GM12873 (cell line): ENCODE measurements at regions not wholly inside any gene's neighbourhood (a gene's known extent, or its start where the extent isn't known, plus 50 kb on each side); places are given as distances from the start of the nearest gene placed in this dataset.

Source experiments
- TF ChIP-seq, protein P1 (sequence below): IDR thresholded peaks from 2 replicates; pipeline ENCODE4 v1.5.1; 2012; ENCODE audit warnings: low read depth, mild to moderate bottlenecking, moderate library complexity, low read length, control low read depth; ENCODE audit not compliant: insufficient read depth; ENCODE audit errors: missing control alignments

- TF ChIP-seq, protein P1, sequence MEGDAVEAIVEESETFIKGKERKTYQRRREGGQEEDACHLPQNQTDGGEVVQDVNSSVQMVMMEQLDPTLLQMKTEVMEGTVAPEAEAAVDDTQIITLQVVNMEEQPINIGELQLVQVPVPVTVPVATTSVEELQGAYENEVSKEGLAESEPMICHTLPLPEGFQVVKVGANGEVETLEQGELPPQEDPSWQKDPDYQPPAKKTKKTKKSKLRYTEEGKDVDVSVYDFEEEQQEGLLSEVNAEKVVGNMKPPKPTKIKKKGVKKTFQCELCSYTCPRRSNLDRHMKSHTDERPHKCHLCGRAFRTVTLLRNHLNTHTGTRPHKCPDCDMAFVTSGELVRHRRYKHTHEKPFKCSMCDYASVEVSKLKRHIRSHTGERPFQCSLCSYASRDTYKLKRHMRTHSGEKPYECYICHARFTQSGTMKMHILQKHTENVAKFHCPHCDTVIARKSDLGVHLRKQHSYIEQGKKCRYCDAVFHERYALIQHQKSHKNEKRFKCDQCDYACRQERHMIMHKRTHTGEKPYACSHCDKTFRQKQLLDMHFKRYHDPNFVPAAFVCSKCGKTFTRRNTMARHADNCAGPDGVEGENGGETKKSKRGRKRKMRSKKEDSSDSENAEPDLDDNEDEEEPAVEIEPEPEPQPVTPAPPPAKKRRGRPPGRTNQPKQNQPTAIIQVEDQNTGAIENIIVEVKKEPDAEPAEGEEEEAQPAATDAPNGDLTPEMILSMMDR, result no peak
These were observed 555.9 kb downstream of the USP25 start for GRCh38 chr21:16285605-16286126.

DNA sequence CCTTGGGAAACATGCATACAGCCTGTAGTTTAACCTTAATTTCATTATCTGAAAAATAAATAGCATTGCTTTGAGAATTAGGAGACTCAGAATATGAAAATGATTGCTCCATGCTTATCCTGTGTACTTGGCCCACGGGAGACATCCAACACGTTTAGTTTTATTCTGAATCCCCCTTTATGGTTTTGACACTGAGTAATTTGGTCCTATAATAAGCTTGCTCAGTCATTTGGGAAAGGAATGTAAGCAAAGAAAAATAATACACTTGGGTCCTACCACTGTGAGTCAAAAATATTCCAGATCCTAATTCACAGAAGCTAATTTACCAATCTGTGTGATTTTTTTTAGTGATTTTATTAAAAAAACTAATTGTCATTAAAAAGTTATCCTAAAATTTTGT, 557.3 kb downstream of the USP25 start:
- TF ChIP-seq, protein P1, result no peak

GRCh38 chr21:16291296-16291695, 561.5 kb downstream of the USP25 start:
- TF ChIP-seq, protein P1, result no peak

DNA sequence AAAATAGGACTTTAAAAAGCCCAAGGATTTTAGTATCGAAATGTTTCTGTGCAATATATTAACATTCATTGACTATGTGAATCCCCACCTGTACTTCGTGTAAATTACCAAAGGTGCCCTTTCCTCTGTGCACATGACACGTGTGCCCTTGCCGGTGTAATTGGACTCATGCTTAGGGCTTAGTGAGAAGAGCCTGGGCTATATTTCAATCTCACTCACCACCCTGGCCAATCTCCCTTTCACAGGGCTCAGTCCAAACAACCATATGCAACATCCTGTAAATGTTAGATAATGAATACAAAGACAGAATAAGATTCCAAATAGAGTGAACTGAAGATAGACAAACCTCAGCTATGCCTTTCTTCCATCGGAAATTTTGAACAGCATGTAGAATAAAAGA, 564.3 kb downstream of the USP25 start:
- TF ChIP-seq, protein P1, result no peak

DNA sequence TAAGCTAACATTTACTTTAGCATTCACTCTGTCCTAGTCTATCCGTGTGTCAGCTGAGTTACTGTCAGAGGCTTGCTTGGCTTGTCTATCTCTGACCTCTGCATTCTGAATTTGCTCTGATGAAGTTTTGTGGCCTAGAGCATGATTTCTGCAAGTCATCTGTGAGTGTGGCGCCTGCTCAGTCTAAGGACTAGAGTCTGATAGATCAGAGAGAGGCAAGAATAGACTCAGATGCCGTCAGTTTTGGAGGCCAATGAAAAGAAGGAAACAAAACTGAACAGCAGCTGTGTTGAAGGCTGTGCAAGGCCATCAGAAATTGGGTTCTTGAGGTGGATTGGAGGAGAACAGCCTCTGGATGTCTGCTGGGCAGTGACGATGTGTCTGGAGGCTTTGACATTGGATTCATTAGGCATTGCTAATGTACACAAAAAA, 573.1 kb downstream of the USP25 start:
- TF ChIP-seq, protein P1, result no peak

DNA sequence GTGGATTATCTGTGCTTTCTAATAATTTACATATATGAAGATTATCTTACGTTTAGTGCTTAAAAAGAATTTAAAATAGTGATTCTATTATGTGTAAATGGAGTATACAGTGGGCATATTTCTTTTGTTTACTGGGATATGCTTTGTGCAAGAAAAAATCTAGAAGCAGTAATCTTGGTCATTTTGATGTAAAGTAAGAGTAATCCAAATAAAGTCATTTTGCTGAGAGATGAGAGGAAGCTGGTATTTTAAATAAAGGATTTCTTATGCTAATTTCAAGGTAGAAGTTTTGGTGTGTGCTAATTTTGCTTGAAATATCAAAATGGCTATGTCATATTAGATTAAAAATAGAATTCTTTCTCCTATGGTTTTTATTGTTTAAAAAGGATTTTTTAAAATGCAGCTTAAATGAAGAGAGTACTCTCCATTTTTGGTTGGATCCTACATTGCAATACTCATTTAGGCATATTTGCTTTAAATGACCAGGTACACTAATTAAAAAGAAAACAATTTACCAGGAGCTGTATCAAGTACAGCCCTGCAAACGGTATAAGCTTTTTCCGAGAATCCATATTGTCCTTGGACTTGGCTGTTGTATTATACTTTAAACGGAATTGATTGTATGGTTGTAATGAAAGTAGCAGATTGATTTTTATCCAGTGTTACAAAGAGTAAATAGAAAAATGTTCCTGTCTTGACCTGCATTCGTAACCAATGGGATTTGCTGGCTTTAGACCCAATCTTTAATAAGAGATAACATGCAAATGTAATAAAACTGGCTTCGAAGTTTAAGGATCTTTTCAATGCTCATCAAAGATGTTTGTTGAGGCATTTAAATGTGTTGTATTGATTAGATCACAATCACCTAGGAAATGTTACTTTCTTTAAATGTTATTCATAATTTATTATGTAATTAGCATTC, 574.7 kb downstream of the USP25 start:
- TF ChIP-seq, protein P1, result no peak

DNA sequence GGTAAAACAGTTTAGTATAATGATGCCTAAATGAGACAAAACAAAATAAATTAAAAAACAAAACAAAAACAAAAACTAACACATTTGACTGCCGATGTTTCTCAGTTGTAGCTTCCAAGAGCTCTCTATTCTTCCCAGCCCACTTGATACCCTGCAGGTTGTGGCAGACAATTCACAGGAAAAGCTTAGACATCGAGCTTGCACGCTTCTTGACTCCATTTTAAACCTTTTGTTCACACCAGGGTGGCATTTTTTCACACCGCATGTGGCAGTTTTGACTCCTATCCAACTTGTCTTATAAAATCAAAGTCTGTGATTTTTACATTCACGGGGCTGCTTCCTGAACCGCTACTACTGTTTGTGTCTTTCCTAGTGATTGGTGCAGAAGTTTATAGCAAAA, 575.9 kb downstream of the USP25 start:
- TF ChIP-seq, protein P1, result no peak
